Peyer's patch (tissue), 4 donors: ENCODE measurements at regions not wholly inside any gene's neighbourhood (a gene's known extent, or its start where the extent isn't known, plus 50 kb on each side); places are given as distances from the start of the nearest gene placed in this dataset.
"Not testable (repeated sequence)": the region's sequence is repeated elsewhere in the genome, so short reads cannot be mapped to it uniquely, and the experiment has no call there.

Experiments used
- POLR2A ChIP-seq, 2 donors: fragments of 450-650 bp; IDR thresholded peaks; one replicate each; pipeline ENCODE4 v1.5.1; 2017; ENCODE audit warnings: antibody characterized with exemption in 2 of 2, mild to moderate bottlenecking in 2 of 2, moderate library complexity in 2 of 2
- TF ChIP-seq, protein P1 (sequence below), 6 experiments: fragments of 450-650 bp in 4 of 6; fragments of 200-600 bp in 2 of 6; sonication (generic) in 1 of 6; IDR thresholded peaks; one replicate each; pipeline ENCODE4 v1.5.1; 2017 to 2019; ENCODE audit warnings: antibody characterized with exemption in 6 of 6, mild to moderate bottlenecking in 3 of 6, moderate library complexity in 1 of 6

DNA sequence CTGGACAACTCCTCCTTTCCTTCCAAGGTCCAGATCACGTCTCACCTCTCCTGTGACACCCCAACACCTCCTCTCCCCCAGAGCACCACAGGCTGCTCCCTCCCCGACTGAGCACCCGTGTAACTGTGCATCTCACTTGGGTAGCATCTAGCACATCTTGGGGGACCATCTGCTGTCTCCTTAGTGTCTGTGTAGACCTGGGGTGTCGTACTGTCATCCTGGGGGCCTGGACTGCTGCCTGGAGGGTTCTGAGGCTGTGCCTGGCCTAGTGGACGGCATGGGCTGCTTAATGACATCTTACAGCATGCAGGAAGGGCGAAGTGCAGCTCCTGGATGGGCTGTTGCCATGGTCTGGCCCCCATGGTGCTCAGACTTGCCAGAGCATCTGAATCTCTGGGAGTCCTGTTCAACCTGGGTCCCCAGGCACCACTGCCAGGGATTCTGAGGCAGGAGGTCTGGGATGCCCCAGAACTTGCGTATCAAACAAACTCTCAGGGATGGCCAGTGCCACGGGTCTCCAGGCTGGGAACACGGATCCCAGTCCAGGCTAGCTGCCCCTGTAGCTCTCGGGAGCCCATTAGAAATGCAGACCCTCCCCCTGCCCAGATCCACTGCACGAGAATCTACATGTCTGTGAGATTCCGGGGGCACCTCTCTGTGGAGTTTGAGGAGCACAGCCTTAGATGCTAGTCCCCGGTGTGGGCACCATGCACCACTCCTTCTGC lies 194.4 kb upstream of the ZNF469 start:
- TF ChIP-seq, protein P1, sequence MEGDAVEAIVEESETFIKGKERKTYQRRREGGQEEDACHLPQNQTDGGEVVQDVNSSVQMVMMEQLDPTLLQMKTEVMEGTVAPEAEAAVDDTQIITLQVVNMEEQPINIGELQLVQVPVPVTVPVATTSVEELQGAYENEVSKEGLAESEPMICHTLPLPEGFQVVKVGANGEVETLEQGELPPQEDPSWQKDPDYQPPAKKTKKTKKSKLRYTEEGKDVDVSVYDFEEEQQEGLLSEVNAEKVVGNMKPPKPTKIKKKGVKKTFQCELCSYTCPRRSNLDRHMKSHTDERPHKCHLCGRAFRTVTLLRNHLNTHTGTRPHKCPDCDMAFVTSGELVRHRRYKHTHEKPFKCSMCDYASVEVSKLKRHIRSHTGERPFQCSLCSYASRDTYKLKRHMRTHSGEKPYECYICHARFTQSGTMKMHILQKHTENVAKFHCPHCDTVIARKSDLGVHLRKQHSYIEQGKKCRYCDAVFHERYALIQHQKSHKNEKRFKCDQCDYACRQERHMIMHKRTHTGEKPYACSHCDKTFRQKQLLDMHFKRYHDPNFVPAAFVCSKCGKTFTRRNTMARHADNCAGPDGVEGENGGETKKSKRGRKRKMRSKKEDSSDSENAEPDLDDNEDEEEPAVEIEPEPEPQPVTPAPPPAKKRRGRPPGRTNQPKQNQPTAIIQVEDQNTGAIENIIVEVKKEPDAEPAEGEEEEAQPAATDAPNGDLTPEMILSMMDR (IDR thresholded peaks at IDR 0.05): not testable (repeated sequence)
- TF ChIP-seq POLR2A (IDR thresholded peaks at IDR 0.05): not testable (repeated sequence)
